Mesenchymal stem cell (in vitro differentiated cells and primary cell): ENCODE measurements at regions not wholly inside any gene's neighbourhood (a gene's known extent, or its start where the extent isn't known, plus 50 kb on each side); places are given as distances from the start of the nearest gene placed in this dataset.
A peak's percentile ranks its signal among the peaks of the same experiment; 100 is the strongest.
"Not testable (repeated sequence)": the region's sequence is repeated elsewhere in the genome, so short reads cannot be mapped to it uniquely, and the experiment has no call there.

Experiments used
- DNase-seq: peaks from one replicate; pipeline ENCODE4 v3.0.0-alpha.2; 2013
- H2AFZ ChIP-seq: one replicate; pipeline ENCODE4 v1.6.1; 2013; ENCODE audit warnings: low read depth, mild to moderate bottlenecking, control low read depth, inconsistent platforms, low read length, moderate library complexity
- H2AK5ac ChIP-seq: 2 replicates; pipeline ENCODE4 v1.6.1; 2013; ENCODE audit warnings: low read length, moderate library complexity, mild to moderate bottlenecking, inconsistent platforms; ENCODE audit not compliant: severe bottlenecking
- H2BK120ac ChIP-seq: one replicate; pipeline ENCODE4 v1.6.1; 2013; ENCODE audit warnings: low read depth, mild to moderate bottlenecking, inconsistent platforms, low read length, moderate library complexity
- H2BK12ac ChIP-seq, 2 experiments: one replicate each; pipeline ENCODE4 v1.6.1; 2013; ENCODE audit warnings: inconsistent platforms in 2 of 2, low read length in 2 of 2, mild to moderate bottlenecking in 2 of 2, moderate library complexity in 2 of 2, control low read depth in 1 of 2
- H2BK15ac ChIP-seq: one replicate; pipeline ENCODE4 v1.6.1; 2013; ENCODE audit warnings: mild to moderate bottlenecking, low read depth, inconsistent platforms; ENCODE audit not compliant: poor library complexity, severe bottlenecking
- H2BK5ac ChIP-seq: 2 replicates; pipeline ENCODE4 v1.6.1; 2013; ENCODE audit warnings: low read depth, mild to moderate bottlenecking, low read length, control low read depth, inconsistent platforms; ENCODE audit not compliant: poor library complexity, severe bottlenecking
- H3K14ac ChIP-seq, 2 experiments: one replicate each; pipeline ENCODE4 v1.6.1; 2013; ENCODE audit warnings: inconsistent platforms in 2 of 2, low read length in 2 of 2, control low read depth in 1 of 2, mild to moderate bottlenecking in 1 of 2, moderate library complexity in 1 of 2
- H3K18ac ChIP-seq, 2 experiments: one replicate each; pipeline ENCODE4 v1.6.1; 2013; ENCODE audit warnings: inconsistent platforms in 2 of 2, low read length in 2 of 2, control low read depth in 1 of 2, low read depth in 1 of 2, mild to moderate bottlenecking in 1 of 2
- H3K23ac ChIP-seq, 2 experiments: one replicate each; pipeline ENCODE4 v1.6.1; 2013; ENCODE audit warnings: inconsistent platforms in 2 of 2, low read length in 2 of 2, mild to moderate bottlenecking in 2 of 2, moderate library complexity in 2 of 2, control low read depth in 1 of 2
- H3K27ac ChIP-seq: 2 replicates; pipeline ENCODE4 v1.5.1; 2013; ENCODE audit warnings: mild to moderate bottlenecking, moderate library complexity, low read length, control low read depth, inconsistent platforms; ENCODE audit not compliant: poor library complexity, severe bottlenecking
- H3K27me3 ChIP-seq, 2 experiments: 2 replicates each; pipeline versions ENCODE4 v1.6.1 to v1.7.0; 2013; ENCODE audit warnings: low read length in 2 of 2, mild to moderate bottlenecking in 2 of 2, moderate library complexity in 2 of 2, control low read depth in 1 of 2, inconsistent platforms in 1 of 2; ENCODE audit not compliant: control insufficient read depth in 1 of 2, insufficient read depth in 1 of 2
- H3K36me3 ChIP-seq, 2 experiments: 2 replicates each; pipeline versions ENCODE4 v1.6.1 to v1.7.0; 2013; ENCODE audit warnings: low read length in 2 of 2, control low read depth in 1 of 2, inconsistent platforms in 1 of 2, low read depth in 1 of 2, mild to moderate bottlenecking in 1 of 2; ENCODE audit not compliant: insufficient read depth in 2 of 2, control insufficient read depth in 1 of 2
- H3K4ac ChIP-seq, 2 experiments: one replicate each; pipeline ENCODE4 v1.6.1; 2013; ENCODE audit warnings: inconsistent platforms in 2 of 2, low read length in 2 of 2, mild to moderate bottlenecking in 2 of 2, moderate library complexity in 2 of 2, control low read depth in 1 of 2, low read depth in 1 of 2
- H3K4me1 ChIP-seq: 2 replicates; pipeline ENCODE4 v1.6.1; 2013; ENCODE audit warnings: low read depth, low read length, control low read depth; ENCODE audit not compliant: control insufficient read depth, insufficient read depth
- H3K4me2 ChIP-seq: 2 replicates; pipeline ENCODE4 v1.6.1; 2013; ENCODE audit warnings: low read length, mild to moderate bottlenecking, inconsistent platforms; ENCODE audit not compliant: poor library complexity, severe bottlenecking
- H3K4me3 ChIP-seq, 2 experiments: 2 replicates each; pipeline versions ENCODE4 v1.5.1 to v1.7.0; 2013; ENCODE audit warnings: low read length in 2 of 2, mild to moderate bottlenecking in 2 of 2, control low read depth in 1 of 2, low read depth in 1 of 2; ENCODE audit not compliant: insufficient read depth in 1 of 2
- H3K79me1 ChIP-seq: replicated peaks from 2 replicates; pipeline ENCODE4 v1.6.1; 2013; ENCODE audit warnings: mild to moderate bottlenecking, control low read depth, low read length, inconsistent platforms; ENCODE audit not compliant: poor library complexity, severe bottlenecking
- H3K9ac ChIP-seq: 2 replicates; pipeline ENCODE4 v1.7.0; 2013; ENCODE audit warnings: mild to moderate bottlenecking, low read length, moderate library complexity
- H3K9me3 ChIP-seq: 2 replicates; pipeline ENCODE4 v1.7.0; 2013; ENCODE audit warnings: mild to moderate bottlenecking, low read length; ENCODE audit not compliant: control insufficient read depth
- H4K8ac ChIP-seq: one replicate; pipeline ENCODE4 v1.6.1; 2013; ENCODE audit warnings: inconsistent platforms, mild to moderate bottlenecking, low read length, moderate library complexity
- H4K91ac ChIP-seq: one replicate; pipeline ENCODE4 v1.6.1; 2013; ENCODE audit warnings: mild to moderate bottlenecking, low read length, inconsistent platforms
- WGBS: methylation state at CpG from one replicate; pipeline ENCODE4 v1.1.7; 2013; ENCODE audit warnings: mixed read lengths; 5-methylcytosine and 5-hydroxymethylcytosine counted together

DNA sequence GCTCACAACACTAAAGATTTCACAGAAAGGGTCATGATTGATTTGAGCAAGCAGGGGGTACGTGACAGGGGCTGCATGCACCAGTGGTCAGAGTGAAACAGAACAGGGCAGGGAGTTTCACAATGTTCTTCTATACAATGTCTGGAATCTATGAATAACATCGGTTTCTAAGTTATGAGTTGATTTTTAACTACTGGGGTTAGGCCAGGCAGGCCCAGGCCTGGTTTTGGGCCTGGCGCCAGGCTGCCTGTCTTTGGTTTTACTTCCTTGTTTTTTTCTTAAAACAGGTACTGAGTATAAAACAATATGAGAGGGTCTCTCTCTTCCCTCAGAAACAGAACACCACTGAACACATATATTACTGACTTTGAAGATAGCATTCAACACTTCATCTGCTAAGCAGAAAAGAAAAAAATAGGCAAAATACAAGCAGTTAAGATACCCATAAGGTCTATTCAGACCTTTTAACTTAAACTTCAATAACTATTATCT is 355.0 kb upstream of the MAGEB16 start:
- H3K18ac ChIP-seq, H2BK120ac ChIP-seq, H2BK15ac ChIP-seq, H3K23ac ChIP-seq, H3K4me2 ChIP-seq, H3K36me3 ChIP-seq, H2BK5ac ChIP-seq, H3K4me3 ChIP-seq, H3K79me1 ChIP-seq, H2AFZ ChIP-seq, H3K4me1 ChIP-seq, H3K4ac ChIP-seq, H4K91ac ChIP-seq, H2BK12ac ChIP-seq, H3K27me3 ChIP-seq, H3K14ac ChIP-seq, H2AK5ac ChIP-seq, H4K8ac ChIP-seq, H3K9ac ChIP-seq: not testable (repeated sequence)
- 78% methylated on average over 1 of the region's 3 CpGs for WGBS
- peaks cover 18% of the 10 kb centered on the region for H3K9me3 ChIP-seq
- peak overlapping the region; percentile 59 for H3K27ac ChIP-seq
- DNase-seq: peak; percentile 1

DNA sequence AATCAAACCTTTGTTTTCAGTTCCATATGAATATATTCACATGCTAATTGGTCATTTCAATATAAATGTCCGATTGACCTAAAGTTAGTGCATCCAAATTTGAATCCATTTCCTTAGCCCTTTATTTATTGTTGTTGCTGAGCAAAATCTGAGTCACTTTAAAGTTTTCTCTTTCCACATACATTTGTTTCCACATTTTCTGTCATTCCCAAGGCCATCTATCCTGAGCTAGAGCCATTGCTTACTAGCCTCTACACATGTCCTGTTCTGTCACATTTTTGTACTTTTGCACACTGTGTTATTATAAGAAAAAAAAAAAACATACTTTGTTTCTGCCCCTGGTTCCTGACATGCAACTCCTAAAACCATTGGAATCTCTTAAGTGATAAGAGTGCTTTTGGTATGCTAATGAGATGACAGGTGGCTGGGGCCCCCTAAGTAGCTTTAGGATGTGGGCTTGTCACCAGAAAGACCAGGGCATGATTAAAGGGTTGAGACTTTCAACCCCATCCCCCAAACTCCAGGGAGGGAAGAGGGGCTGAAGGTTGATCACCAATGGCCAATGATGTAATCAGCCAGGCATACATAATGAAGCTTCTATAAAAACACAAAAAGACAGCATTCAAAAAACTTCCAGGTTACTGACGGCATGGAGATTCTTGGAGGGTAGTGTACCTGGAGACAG is 353.3 kb upstream of the MAGEB16 start:
- Histone ChIP-seq H3K4me1 (no peaks in the 10 kb centered on the region), H2BK120ac (no peak overlapping the region), H3K9me3 (peaks cover 3% of the 10 kb centered on the region), H3K23ac (no peak overlapping the region), H3K36me3 (no peaks in the 10 kb centered on the region), H3K14ac (no peak overlapping the region), H3K27ac (no peak overlapping the region), H3K79me1 (no peaks in the 10 kb centered on the region), H2BK12ac (no peak overlapping the region), H4K8ac (no peak overlapping the region), H2AFZ (no peak overlapping the region), H3K27me3 (no peaks in the 10 kb centered on the region), H3K4me3 (no peak overlapping the region), H3K9ac (no peak overlapping the region), H3K18ac (no peak overlapping the region), H2BK15ac (no peak overlapping the region), H2BK5ac (no peak overlapping the region), H3K4ac (no peak overlapping the region), H2AK5ac (no peak overlapping the region), H3K4me2 (no peak overlapping the region), H4K91ac (no peak overlapping the region)
- no peak for DNase-seq
- whole genome bisulfite sequencing: 100% methylated on average over 2 of the region's 2 CpGs

DNA sequence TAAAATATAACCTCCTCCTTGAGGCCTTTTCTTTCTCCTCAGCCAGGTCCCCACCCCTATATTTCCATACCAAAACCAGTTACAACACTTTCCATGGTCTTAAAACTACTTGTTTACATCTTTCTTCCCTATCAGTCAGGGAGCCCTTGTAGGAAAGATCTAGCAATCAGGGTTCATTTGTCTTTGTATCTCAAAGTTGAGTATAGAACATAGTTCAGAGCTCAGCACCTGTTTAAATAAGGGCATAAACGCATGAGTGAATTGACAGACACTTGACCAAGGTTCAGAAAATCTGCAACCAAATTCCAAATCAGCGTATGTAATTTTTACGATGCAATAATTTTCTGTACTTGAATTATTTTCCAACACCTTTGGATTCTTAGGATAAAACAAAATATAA is 352.2 kb upstream of the MAGEB16 start:
- H3K18ac ChIP-seq: no peak overlapping the region
- H2BK12ac ChIP-seq: no peak overlapping the region
- H3K4me3 ChIP-seq: no peak overlapping the region
- no peak overlapping the region for H4K8ac ChIP-seq
- H3K9ac ChIP-seq: no peak overlapping the region
- H2BK5ac ChIP-seq: no peak overlapping the region
- no peak overlapping the region for H2AK5ac ChIP-seq
- no peaks in the 10 kb centered on the region for H3K36me3 ChIP-seq
- no peaks in the 10 kb centered on the region for H3K27me3 ChIP-seq
- H2BK120ac ChIP-seq: no peak overlapping the region
- H2AFZ ChIP-seq: no peak overlapping the region
- no peak for DNase-seq
- H3K4me2 ChIP-seq: no peak overlapping the region
- H4K91ac ChIP-seq: no peak overlapping the region
- WGBS: no CpG with 5 or more reads among the region's 3 CpGs
- no peaks in the 10 kb centered on the region for H3K4me1 ChIP-seq
- H3K27ac ChIP-seq: peak overlapping the region; percentile 59
- H3K4ac ChIP-seq: no peak overlapping the region
- no peak overlapping the region for H3K23ac ChIP-seq
- H2BK15ac ChIP-seq: no peak overlapping the region
- no peaks in the 10 kb centered on the region for H3K79me1 ChIP-seq
- H3K14ac ChIP-seq: no peak overlapping the region
- no peaks in the 10 kb centered on the region for H3K9me3 ChIP-seq

DNA sequence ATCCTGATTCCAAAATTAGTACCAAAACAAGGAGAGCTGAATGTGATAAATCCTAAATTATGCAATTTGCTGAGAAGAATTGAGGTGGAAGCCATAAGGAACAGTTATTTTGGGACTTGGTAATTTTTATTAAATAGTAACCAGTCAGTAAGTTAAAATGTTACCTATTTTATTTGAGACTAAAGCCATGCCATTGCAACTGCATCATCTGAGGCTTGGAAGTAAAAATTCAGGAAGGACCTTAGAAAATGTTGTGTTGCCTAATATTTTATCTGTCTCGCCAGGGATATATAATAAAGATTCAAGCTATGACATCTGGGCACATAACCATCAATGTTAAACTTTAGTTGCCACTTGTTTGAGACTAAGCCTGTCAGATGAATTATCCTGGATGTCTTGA is 341.3 kb upstream of the MAGEB16 start:
- H3K79me1 ChIP-seq: no peaks in the 10 kb centered on the region
- H2BK15ac ChIP-seq: no peak overlapping the region
- no peak overlapping the region for H3K23ac ChIP-seq
- H3K4ac ChIP-seq: no peak overlapping the region
- H3K9me3 ChIP-seq: no peaks in the 10 kb centered on the region
- H3K4me2 ChIP-seq: no peak overlapping the region
- H3K27ac ChIP-seq: peak overlapping the region; percentile 43
- no peak overlapping the region for H4K91ac ChIP-seq
- no peak overlapping the region for H4K8ac ChIP-seq
- no peak overlapping the region for H3K9ac ChIP-seq
- no peak for DNase-seq
- H3K18ac ChIP-seq: no peak overlapping the region
- no peaks in the 10 kb centered on the region for H3K27me3 ChIP-seq
- no peaks in the 10 kb centered on the region for H3K4me1 ChIP-seq
- no peak overlapping the region for H3K14ac ChIP-seq
- no CpG with 5 or more reads among the region's 1 CpG for WGBS
- no peak overlapping the region for H2AK5ac ChIP-seq
- H3K4me3 ChIP-seq: no peak overlapping the region
- no peak overlapping the region for H2BK5ac ChIP-seq
- no peaks in the 10 kb centered on the region for H3K36me3 ChIP-seq
- no peak overlapping the region for H2BK120ac ChIP-seq
- H2AFZ ChIP-seq: no peak overlapping the region
- H2BK12ac ChIP-seq: no peak overlapping the region
